ENCODE measurements at regions not wholly inside any gene's neighbourhood (a gene's known extent, or its start where the extent isn't known, plus 50 kb on each side); places are given as distances from the start of the nearest gene placed in this dataset.

- no peak for TF ChIP-seq POLR2A (IDR thresholded peaks at IDR 0.05)
- TF ChIP-seq CTCF (IDR thresholded peaks at IDR 0.05): no peak
- intact Hi-C loops (cut with DNase I): no loop called here
- no peaks in the 10 kb centered on the region for H3K36me3 ChIP-seq
- H3K27ac ChIP-seq: no peak overlapping the region
- H3K27me3 ChIP-seq: no peaks in the 10 kb centered on the region
- no peak overlapping the region for H3K4me3 ChIP-seq
- no peaks in the 10 kb centered on the region for H3K9me3 ChIP-seq
- WGBS, 2 donors: 70 to 84% methylated on average over 5 of the region's 5 CpGs
- no peaks in the 10 kb centered on the region for H3K4me1 ChIP-seq
- no peak for DNase-seq
Measured at GRCh38 chr10:53325066-53325465, 552.5 kb upstream of the MBL2 start.

- no peak overlapping the region for H3K27ac ChIP-seq
- TF ChIP-seq CTCF (IDR thresholded peaks at IDR 0.05) (no peak), POLR2A (IDR thresholded peaks at IDR 0.05) (no peak)
- H3K4me3 ChIP-seq: no peak overlapping the region
- intact Hi-C loops (cut with DNase I): no loop called here
- no peaks in the 10 kb centered on the region for H3K4me1 ChIP-seq
- no peak for DNase-seq
- no peaks in the 10 kb centered on the region for H3K9me3 ChIP-seq
- no peaks in the 10 kb centered on the region for H3K27me3 ChIP-seq
- H3K36me3 ChIP-seq: no peaks in the 10 kb centered on the region
Measured at GRCh38 chr10:53315709-53316108, 543.1 kb upstream of the MBL2 start.

- DNase-seq: no peak
- H3K27me3 ChIP-seq: no peaks in the 10 kb centered on the region
- no peak for TF ChIP-seq POLR2A (IDR thresholded peaks at IDR 0.05)
- no peak for TF ChIP-seq CTCF (IDR thresholded peaks at IDR 0.05)
- no peaks in the 10 kb centered on the region for H3K4me1 ChIP-seq
- no peak overlapping the region for H3K4me3 ChIP-seq
- H3K9me3 ChIP-seq: no peaks in the 10 kb centered on the region
- 18 to 33% methylated on average over 1 of the region's 1 CpG for WGBS, 2 donors
- no peaks in the 10 kb centered on the region for H3K36me3 ChIP-seq
- intact Hi-C loops (cut with DNase I): no loop called here
- no peak overlapping the region for H3K27ac ChIP-seq
Measured at GRCh38 chr10:53314876-53315275, 542.3 kb upstream of the MBL2 start.

GRCh38 chr10:53298443-53298842 is 525.9 kb upstream of the MBL2 start:
- no peak overlapping the region for H3K27ac ChIP-seq
- no peak for TF ChIP-seq CTCF (IDR thresholded peaks at IDR 0.05)
- TF ChIP-seq POLR2A (IDR thresholded peaks at IDR 0.05): no peak
- DNase-seq: no peak
- intact Hi-C loops (cut with DNase I): no loop called here
- H3K4me1 ChIP-seq: no peaks in the 10 kb centered on the region
- H3K9me3 ChIP-seq: no peaks in the 10 kb centered on the region
- no peak overlapping the region for H3K4me3 ChIP-seq
- H3K36me3 ChIP-seq: no peaks in the 10 kb centered on the region
- no peaks in the 10 kb centered on the region for H3K27me3 ChIP-seq
- 71 to 85% methylated on average over 3 of the region's 3 CpGs for WGBS, 2 donors

- no peak for DNase-seq
Measured at GRCh38 chr10:53284615-53285182, 512.1 kb upstream of the MBL2 start.

More at GRCh38 chr10:53284615-53285182, 512.1 kb upstream of the MBL2 start:
- no peaks in the 10 kb centered on the region for H3K4me1 ChIP-seq
- 24 to 30% methylated on average over 4 of the region's 4 CpGs for WGBS, 2 donors
- intact Hi-C loops (cut with DNase I): no loop called here
- H3K27ac ChIP-seq: no peak overlapping the region
- no peaks in the 10 kb centered on the region for H3K9me3 ChIP-seq
- H3K36me3 ChIP-seq: no peaks in the 10 kb centered on the region
- no peaks in the 10 kb centered on the region for H3K27me3 ChIP-seq
- TF ChIP-seq CTCF (IDR thresholded peaks at IDR 0.05) (no peak), POLR2A (IDR thresholded peaks at IDR 0.05) (no peak)
- no peak overlapping the region for H3K4me3 ChIP-seq

Measured in esophagus squamous epithelium (tissue), 5 donors.